Colon (tissue), 2 donors: ENCODE measurements at regions not wholly inside any gene's neighbourhood (a gene's known extent, or its start where the extent isn't known, plus 50 kb on each side); places are given as distances from the start of the nearest gene placed in this dataset.
"Not testable (repeated sequence)": the region's sequence is repeated elsewhere in the genome, so short reads cannot be mapped to it uniquely, and the experiment has no call there.

Experiments used
- FAIRE-seq: peaks from 2 replicates; lab custom pipeline; 2012; peaks lifted over from hg19 to GRCh38; lab: Jason Lieb, UNC
- donor health status: control.
- donor health status: control.

- no peak for FAIRE-seq
Observed at GRCh38 chr14:28121512-28122297, 644.9 kb upstream of the FOXG1 start.

- no peak for FAIRE-seq
Observed at GRCh38 chr14:28130610-28131284, 635.8 kb upstream of the FOXG1 start.

- FAIRE-seq = no peak
Observed at GRCh38 chr14:28138341-28138740, 628.2 kb upstream of the FOXG1 start.

- FAIRE-seq = no peak
Observed at GRCh38 chr14:28141662-28142061, 624.9 kb upstream of the FOXG1 start.

GRCh38 chr14:28142400-28143015 lies 624.1 kb upstream of the FOXG1 start:
- FAIRE-seq = no peak

GRCh38 chr14:28143316-28143715 lies 623.3 kb upstream of the FOXG1 start:
- no peak for FAIRE-seq

GRCh38 chr14:28151926-28152325 lies 614.7 kb upstream of the FOXG1 start:
- no peak for FAIRE-seq

GRCh38 chr14:28152453-28153044 lies 614.0 kb upstream of the FOXG1 start:
- FAIRE-seq = no peak

- no peak for FAIRE-seq
Observed at GRCh38 chr14:28157289-28157869, 609.2 kb upstream of the FOXG1 start.

GRCh38 chr14:28157887-28158791 lies 608.4 kb upstream of the FOXG1 start:
- FAIRE-seq = no peak

GRCh38 chr14:28161040-28161439 lies 605.5 kb upstream of the FOXG1 start:
- FAIRE-seq = no peak

GRCh38 chr14:28163233-28163632 lies 603.4 kb upstream of the FOXG1 start:
- FAIRE-seq = no peak

GRCh38 chr14:28163897-28164296 lies 602.7 kb upstream of the FOXG1 start:
- FAIRE-seq = no peak

GRCh38 chr14:28187902-28188830 lies 578.4 kb upstream of the FOXG1 start:
- not testable (repeated sequence) for FAIRE-seq

GRCh38 chr14:28196878-28197277 lies 569.7 kb upstream of the FOXG1 start:
- FAIRE-seq = no peak

GRCh38 chr14:28220391-28220790 lies 546.2 kb upstream of the FOXG1 start:
- no peak for FAIRE-seq

- FAIRE-seq = no peak
Observed at GRCh38 chr14:28240909-28241308, 525.7 kb upstream of the FOXG1 start.

- no peak for FAIRE-seq
Observed at GRCh38 chr14:28242895-28243294, 523.7 kb upstream of the FOXG1 start.

GRCh38 chr14:28243600-28243999 lies 523.0 kb upstream of the FOXG1 start:
- FAIRE-seq = no peak

GRCh38 chr14:28245216-28245615 lies 521.4 kb upstream of the FOXG1 start:
- FAIRE-seq = no peak
